H1 (cell line): ENCODE measurements at regions not wholly inside any gene's neighbourhood (a gene's known extent, or its start where the extent isn't known, plus 50 kb on each side); places are given as distances from the start of the nearest gene placed in this dataset.
A peak's percentile ranks its signal among the peaks of the same experiment; 100 is the strongest.

Source experiments
- CTCF ChIA-PET: fragments of 300-600 bp; sonication (Branson Sonifier 250); formaldehyde crosslinking; loops from one replicate; lab custom pipeline; 2021; ENCODE audit not compliant: partially characterized antibody; lab: Charles Lee
- POLR2A ChIA-PET: fragments of 300-600 bp; sonication (Branson Sonifier 250); formaldehyde crosslinking; loops from one replicate; lab custom pipeline; 2021; ENCODE audit warnings: inconsistent platforms; ENCODE audit not compliant: partially characterized antibody; lab: Charles Lee
- DNase-seq, 2 experiments: peaks; one replicate each; pipeline versions ENCODE4 v3.0.0 to v3.0.0-alpha.2; 2010 to 2022; ENCODE audit warnings: low spot score in 2 of 2, low read depth in 1 of 2, mixed read lengths in 1 of 2
- FAIRE-seq: peaks from 2 replicates; lab custom pipeline; 2011; peaks lifted over from hg19 to GRCh38; lab: Jason Lieb, UNC
- H2AFZ ChIP-seq: 2 replicates; pipeline ENCODE4 v1.8.1; 2012; ENCODE audit warnings: low read length, inconsistent platforms
- H2AK5ac ChIP-seq: 2 replicates; pipeline ENCODE4 v1.6.1; 2013; ENCODE audit warnings: low read depth, low read length
- H2BK120ac ChIP-seq: replicated peaks from 2 replicates; pipeline ENCODE3; 2013; ENCODE audit warnings: low read depth, low read length, inconsistent platforms
- H2BK12ac ChIP-seq: 2 replicates; pipeline ENCODE4 v1.6.1; 2013; ENCODE audit warnings: low read depth, low read length
- H2BK15ac ChIP-seq: 2 replicates; pipeline ENCODE4 v1.6.1; 2013; ENCODE audit warnings: low read length
- H2BK20ac ChIP-seq: 2 replicates; pipeline ENCODE4 v1.6.1; 2013; ENCODE audit warnings: low read length
- H2BK5ac ChIP-seq: 2 replicates; pipeline ENCODE4 v1.6.1; 2013; ENCODE audit warnings: low read depth, low read length
- H3K14ac ChIP-seq: 2 replicates; pipeline ENCODE4 v1.6.1; 2013; ENCODE audit warnings: inconsistent platforms; ENCODE audit not compliant: insufficient read length
- H3K18ac ChIP-seq: 2 replicates; pipeline ENCODE4 v1.6.1; 2013; ENCODE audit warnings: low read length; ENCODE audit errors: extremely low read depth
- H3K23ac ChIP-seq: 2 replicates; pipeline ENCODE4 v1.6.1; 2013; ENCODE audit warnings: inconsistent platforms; ENCODE audit not compliant: insufficient read length
- H3K23me2 ChIP-seq: 2 replicates; pipeline ENCODE4 v1.6.1; 2013; ENCODE audit warnings: low read depth, low read length
- H3K27ac ChIP-seq: 2 replicates; pipeline ENCODE4 v1.6.1; 2011; ENCODE audit warnings: low read depth, low read length, inconsistent platforms
- H3K27me3 ChIP-seq, 4 experiments: replicated peaks in 1 of 4; 1 replicate in 1 of 4; 2 replicates in 3 of 4; pipeline versions ENCODE4 v1.6.1 to v1.8.1; 2011 to 2013; ENCODE audit warnings: low read length in 3 of 4, mild to moderate bottlenecking in 3 of 4, inconsistent platforms in 2 of 4, mixed read lengths in 2 of 4, moderate library complexity in 1 of 4; ENCODE audit not compliant: control insufficient read depth in 3 of 4, insufficient read depth in 3 of 4; ENCODE audit errors: extremely low read depth in 1 of 4
- H3K36me3 ChIP-seq, 4 experiments: 2 replicates each; pipeline versions ENCODE4 v1.6.1 to v1.8.1; 2011 to 2013; ENCODE audit warnings: mild to moderate bottlenecking in 4 of 4, low read length in 3 of 4, moderate library complexity in 2 of 4, control low read depth in 1 of 4, inconsistent platforms in 1 of 4; ENCODE audit not compliant: insufficient read depth in 4 of 4, control insufficient read depth in 2 of 4
- H3K4ac ChIP-seq: replicated peaks from 2 replicates; pipeline ENCODE3; 2013; ENCODE audit warnings: low read length, low read depth, mixed read lengths, inconsistent platforms; ENCODE audit not compliant: insufficient read length
- H3K4me1 ChIP-seq, 4 experiments: replicated peaks in 1 of 4; 1 replicate in 1 of 4; 2 replicates in 3 of 4; pipeline versions ENCODE4 v1.6.1 to v1.8.1; 2011 to 2013; ENCODE audit warnings: low read length in 3 of 4, inconsistent platforms in 2 of 4, mixed read lengths in 1 of 4; ENCODE audit not compliant: insufficient read depth in 4 of 4, control insufficient read depth in 3 of 4
- H3K4me2 ChIP-seq, 2 experiments: 2 replicates each; pipeline versions ENCODE4 v1.6.1 to v1.8.1; 2011 to 2013; ENCODE audit warnings: low read depth in 2 of 2, low read length in 2 of 2, control low read depth in 1 of 2, inconsistent platforms in 1 of 2, mild to moderate bottlenecking in 1 of 2; ENCODE audit not compliant: insufficient read depth in 1 of 2
- H3K4me3 ChIP-seq, 4 experiments: fragments of 200-600, 300-600 bp in 1 of 4; sonication (generic), shearing (Covaris generic), sonication (Bioruptor Twin) in 1 of 4; 2 replicates each; pipeline versions ENCODE4 v1.5.1 to v1.8.1; 2011 to 2016; ENCODE audit warnings: low read length in 4 of 4, low read depth in 3 of 4, control low read depth in 2 of 4, inconsistent platforms in 2 of 4, mild to moderate bottlenecking in 2 of 4, mixed read lengths in 1 of 4, moderate library complexity in 1 of 4; ENCODE audit not compliant: insufficient read depth in 2 of 4; ENCODE audit errors: extremely low read depth in 1 of 4
- H3K56ac ChIP-seq: replicated peaks from 2 replicates; pipeline ENCODE3; 2013; ENCODE audit warnings: low read depth, mild to moderate bottlenecking, mixed read lengths, low read length, inconsistent platforms; ENCODE audit not compliant: insufficient read length
- H3K79me1 ChIP-seq: 2 replicates; pipeline ENCODE4 v1.6.1; 2013; ENCODE audit warnings: low read depth, low read length, control low read depth
- H3K79me2 ChIP-seq, 2 experiments: 2 replicates each; pipeline versions ENCODE4 v1.6.1 to v1.8.1; 2012 to 2013; ENCODE audit warnings: low read length in 2 of 2, mild to moderate bottlenecking in 2 of 2, inconsistent platforms in 1 of 2; ENCODE audit not compliant: insufficient read depth in 2 of 2, control insufficient read depth in 1 of 2
- H3K9ac ChIP-seq, 4 experiments: replicated peaks in 1 of 4; 1 replicate in 1 of 4; 2 replicates in 3 of 4; pipeline versions ENCODE4 v1.6.1 to v1.8.1; 2011 to 2013; ENCODE audit warnings: low read depth in 3 of 4, low read length in 3 of 4, control low read depth in 2 of 4, mild to moderate bottlenecking in 2 of 4, moderate library complexity in 2 of 4, inconsistent platforms in 1 of 4; ENCODE audit errors: extremely low read depth in 1 of 4
- H3K9me3 ChIP-seq, 2 experiments: 2 replicates each; pipeline versions ENCODE4 v1.6.1 to v1.8.1; 2012 to 2013; ENCODE audit warnings: mild to moderate bottlenecking in 2 of 2, moderate library complexity in 2 of 2, control low read depth in 1 of 2, inconsistent platforms in 1 of 2, low read depth in 1 of 2, low read length in 1 of 2, mixed read lengths in 1 of 2; ENCODE audit not compliant: insufficient read depth in 2 of 2
- H4K20me1 ChIP-seq, 2 experiments: replicated peaks in 1 of 2; 2 replicates each; pipeline versions ENCODE3 to v1.8.1; 2011 to 2013; ENCODE audit warnings: inconsistent platforms in 2 of 2, low read length in 2 of 2, mild to moderate bottlenecking in 1 of 2; ENCODE audit not compliant: insufficient read depth in 2 of 2, control insufficient read depth in 1 of 2
- H4K5ac ChIP-seq: 2 replicates; pipeline ENCODE4 v1.6.1; 2013; ENCODE audit warnings: low read length, low read depth, mixed read lengths, inconsistent platforms; ENCODE audit not compliant: insufficient read length
- H4K8ac ChIP-seq: 2 replicates; pipeline ENCODE4 v1.8.0; 2013; ENCODE audit warnings: mild to moderate bottlenecking, moderate library complexity, low read length, inconsistent platforms; ENCODE audit not compliant: insufficient read depth; ENCODE audit errors: extremely low read depth
- H4K91ac ChIP-seq: replicated peaks from 2 replicates; pipeline ENCODE3; 2013; ENCODE audit warnings: low read length, mixed read lengths, inconsistent platforms; ENCODE audit not compliant: insufficient read length
- ATF2 ChIP-seq: IDR thresholded peaks from 2 replicates; pipeline ENCODE4 v1.6.1; 2012; ENCODE audit warnings: low read length, inconsistent platforms
- CBX8 ChIP-seq: fragments of 300-800, 300-1000 bp; sonication (generic); IDR thresholded peaks from 2 replicates; pipeline ENCODE4 v1.7.1; 2016; ENCODE audit warnings: low read depth, low read length, borderline replicate concordance
- CTBP2 ChIP-seq: IDR thresholded peaks from 2 replicates; pipeline ENCODE4 v1.7.0; 2011; ENCODE audit warnings: borderline replicate concordance, mild to moderate bottlenecking, moderate library complexity, mixed read lengths, low read length; ENCODE audit not compliant: insufficient read depth, insufficient read length
- FOSL1 ChIP-seq: IDR thresholded peaks from 2 replicates; pipeline ENCODE4 v1.6.1; 2011; ENCODE audit warnings: mild to moderate bottlenecking, low read depth, low read length, moderate library complexity; ENCODE audit not compliant: insufficient read depth
- MAFK ChIP-seq: IDR thresholded peaks from 2 replicates; pipeline ENCODE4 v1.6.1; 2012; ENCODE audit warnings: low read depth, mild to moderate bottlenecking, improper control_type of control experiment, low read length
- NRF1 ChIP-seq: IDR thresholded peaks from 2 replicates; pipeline ENCODE4 v1.6.1; 2011; ENCODE audit warnings: mild to moderate bottlenecking, low read depth, low read length, improper control_type of control experiment
- RBBP5 ChIP-seq: IDR thresholded peaks from 2 replicates; pipeline ENCODE4 v1.7.1; 2012; ENCODE audit warnings: low read depth, mild to moderate bottlenecking, inconsistent platforms, low read length, moderate library complexity, borderline replicate concordance
- RFX5 ChIP-seq: IDR thresholded peaks from 2 replicates; pipeline ENCODE4 v1.6.1; 2011; ENCODE audit warnings: low read depth, low read length, improper control_type of control experiment, borderline replicate concordance
- RXRA ChIP-seq: IDR thresholded peaks from 2 replicates; pipeline ENCODE4 v1.6.1; 2011; ENCODE audit warnings: low read depth, mild to moderate bottlenecking, low read length, moderate library complexity; ENCODE audit not compliant: insufficient read depth
- SRF ChIP-seq: IDR thresholded peaks from 2 replicates; pipeline ENCODE4 v1.6.1; 2011; ENCODE audit warnings: mild to moderate bottlenecking, low read depth, low read length, moderate library complexity
- TEAD4 ChIP-seq: IDR thresholded peaks from 2 replicates; pipeline ENCODE4 v1.6.1; 2012; ENCODE audit warnings: low read depth, low read length, inconsistent platforms, mixed read lengths
- WGBS, 2 experiments: shearing (Covaris generic) in 1 of 2; methylation state at CpG; one replicate each; pipeline versions ENCODE4 v1.1.6 to v1.1.7; 2013 to 2015; ENCODE audit warnings: low lambda C conversion rate in 2 of 2, mixed read lengths in 2 of 2, inconsistent platforms in 1 of 2, low coverage in 1 of 2, missing lambda C conversion rate in 1 of 2; ENCODE audit not compliant: insufficient replicate concordance in 2 of 2, insufficient coverage in 1 of 2, insufficient read length in 1 of 2; ENCODE audit errors: extremely low coverage in 1 of 2, missing lambda C conversion rate in 1 of 2; 5-methylcytosine and 5-hydroxymethylcytosine counted together
- TF ChIP-seq, protein P1 (sequence below): IDR thresholded peaks from 2 replicates; pipeline ENCODE4 v1.6.1; 2012; ENCODE audit warnings: inconsistent platforms

DNA sequence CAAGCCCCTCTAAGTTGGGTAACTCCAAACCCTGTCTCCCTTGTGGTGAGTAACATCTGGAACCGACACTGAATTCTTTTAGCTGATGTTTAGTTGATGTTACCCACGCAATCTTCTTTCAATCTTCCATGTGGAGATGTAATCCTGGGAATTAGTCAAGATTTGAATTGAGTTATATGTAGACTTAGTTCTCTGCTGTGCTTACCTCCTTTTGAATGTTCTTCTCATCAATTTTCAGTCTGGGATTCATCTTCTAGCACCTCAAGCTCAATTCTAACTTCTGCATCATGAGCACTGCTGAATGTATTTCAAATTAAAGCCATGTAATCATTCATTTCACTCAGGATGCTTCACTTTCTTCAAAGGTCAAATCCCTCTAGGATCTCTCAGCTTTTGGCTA is 270.6 kb downstream of the FAM170A start:
- H3K14ac ChIP-seq = no peak overlapping the region
- no peak overlapping the region for H2AK5ac ChIP-seq
- H4K8ac ChIP-seq = no peak overlapping the region
- H4K91ac ChIP-seq = no peak overlapping the region
- H3K79me2 ChIP-seq = no peaks in the 10 kb centered on the region
- no peak overlapping the region for H3K56ac ChIP-seq
- H2BK5ac ChIP-seq = no peak overlapping the region
- H2BK120ac ChIP-seq = no peak overlapping the region
- no peaks in the 10 kb centered on the region for H3K23me2 ChIP-seq
- no peaks in the 10 kb centered on the region for H3K27me3 ChIP-seq
- H3K9ac ChIP-seq = no peak overlapping the region
- no peak overlapping the region for H3K27ac ChIP-seq
- FAIRE-seq = no peak
- H4K5ac ChIP-seq = no peak overlapping the region
- H3K4me2 ChIP-seq = no peak overlapping the region
- no peak for DNase-seq
- no peaks in the 10 kb centered on the region for H4K20me1 ChIP-seq
- 69% methylated on average over 2 of the region's 2 CpGs; no CpG with 5 or more reads in 1 of the 2 experiments for WGBS, 2 experiments
- no peak overlapping the region for H3K4ac ChIP-seq
- no peaks in the 10 kb centered on the region for H3K36me3 ChIP-seq
- H2BK12ac ChIP-seq = no peak overlapping the region
- 0 out of 2 replicates have a peak overlapping the region, but pooled peaks have one; percentile 20 for H2AFZ ChIP-seq
- ChIA-PET CTCF (interaction anchor here (1.3 kb wide), 1 partner anchor 14 kb away, joined by 3 read pairs; no protein-coding TSS in a partner anchor), POLR2A (no interaction called here)
- no peaks in the 10 kb centered on the region for H3K9me3 ChIP-seq
- no peak overlapping the region for H2BK15ac ChIP-seq
- H3K79me1 ChIP-seq = no peaks in the 10 kb centered on the region
- no peak overlapping the region for H3K23ac ChIP-seq
- H2BK20ac ChIP-seq = no peak overlapping the region
- no peak overlapping the region for H3K18ac ChIP-seq
- no peaks in the 10 kb centered on the region for H3K4me1 ChIP-seq
- no peak overlapping the region for H3K4me3 ChIP-seq
- TF ChIP-seq TEAD4 = no peak
- TF ChIP-seq NRF1 = no peak
- no peak for TF ChIP-seq CTBP2
- no peak for TF ChIP-seq SRF
- TF ChIP-seq RFX5 = no peak
- no peak for TF ChIP-seq FOSL1
- TF ChIP-seq, protein P1, sequence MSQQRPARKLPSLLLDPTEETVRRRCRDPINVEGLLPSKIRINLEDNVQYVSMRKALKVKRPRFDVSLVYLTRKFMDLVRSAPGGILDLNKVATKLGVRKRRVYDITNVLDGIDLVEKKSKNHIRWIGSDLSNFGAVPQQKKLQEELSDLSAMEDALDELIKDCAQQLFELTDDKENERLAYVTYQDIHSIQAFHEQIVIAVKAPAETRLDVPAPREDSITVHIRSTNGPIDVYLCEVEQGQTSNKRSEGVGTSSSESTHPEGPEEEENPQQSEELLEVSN = no peak
- no peak for TF ChIP-seq ATF2
- TF ChIP-seq RXRA = no peak
- no peak for TF ChIP-seq RBBP5
- no peak for TF ChIP-seq CBX8
- TF ChIP-seq MAFK = no peak
